CD14-positive monocyte (primary cell): ENCODE measurements at regions not wholly inside any gene's neighbourhood (a gene's known extent, or its start where the extent isn't known, plus 50 kb on each side); places are given as distances from the start of the nearest gene placed in this dataset.

Experiments
- DNase-seq, 3 donors: peaks; one replicate each; pipeline ENCODE4 v3.0.0-alpha.2; 2011 to 2022
- H2AFZ ChIP-seq: 2 replicates; pipeline ENCODE4 v1.6.0; 2012; ENCODE audit warnings: mild to moderate bottlenecking, low read depth, low read length, inconsistent platforms; ENCODE audit not compliant: insufficient read depth, poor library complexity, severe bottlenecking
- H3K27ac ChIP-seq, 2 donors: 1 replicate in 1 of 2; 2 replicates in 1 of 2; pipeline ENCODE4 v1.5.1; 2012 to 2013; ENCODE audit warnings: low read length in 2 of 2, control low read depth in 1 of 2, inconsistent platforms in 1 of 2, low read depth in 1 of 2, mild to moderate bottlenecking in 1 of 2
- H3K27me3 ChIP-seq, 2 donors: one replicate each; pipeline versions ENCODE4 v1.6.0 to v1.6.1; 2011 to 2013; ENCODE audit warnings: low read length in 2 of 2; ENCODE audit not compliant: control insufficient read depth in 2 of 2, insufficient read depth in 2 of 2
- H3K36me3 ChIP-seq, 2 donors: replicated peaks in 1 of 2; 1 replicate in 1 of 2; 2 replicates in 1 of 2; pipeline versions ENCODE4 v1.5.1 to v1.6.1; 2012 to 2013; ENCODE audit warnings: low read length in 2 of 2, control low read depth in 1 of 2, inconsistent platforms in 1 of 2, mild to moderate bottlenecking in 1 of 2; ENCODE audit not compliant: insufficient read depth in 2 of 2, control insufficient read depth in 1 of 2
- H3K4me1 ChIP-seq, 2 donors: 1 replicate in 1 of 2; 2 replicates in 1 of 2; pipeline versions ENCODE4 v1.5.1 to v1.6.1; 2012 to 2013; ENCODE audit warnings: low read length in 2 of 2, control low read depth in 1 of 2, inconsistent platforms in 1 of 2, mild to moderate bottlenecking in 1 of 2, moderate library complexity in 1 of 2; ENCODE audit not compliant: insufficient read depth in 2 of 2, control insufficient read depth in 1 of 2
- H3K4me2 ChIP-seq: replicated peaks from 2 replicates; pipeline ENCODE3; 2012; ENCODE audit warnings: low read length, moderate library complexity, mild to moderate bottlenecking; ENCODE audit not compliant: poor library complexity, severe bottlenecking; ENCODE audit errors: extremely low read depth
- H3K4me3 ChIP-seq, 3 experiments: fragments of 200-600 bp in 1 of 3; sonication (generic) in 1 of 3; replicated peaks in 1 of 3; 1 replicate in 2 of 3; 2 replicates in 1 of 3; pipeline ENCODE4 v1.5.1; 2011 to 2013; ENCODE audit warnings: low read length in 3 of 3, mild to moderate bottlenecking in 3 of 3, control low read depth in 2 of 3, low read depth in 2 of 3, inconsistent platforms in 1 of 3, moderate library complexity in 1 of 3
- H3K79me2 ChIP-seq: 2 replicates; pipeline ENCODE4 v1.6.0; 2012; ENCODE audit warnings: mild to moderate bottlenecking, control low read depth, inconsistent platforms, low read length, moderate library complexity; ENCODE audit not compliant: insufficient read depth
- H3K9ac ChIP-seq: 2 replicates; pipeline ENCODE4 v1.6.0; 2017; ENCODE audit warnings: low read length, mild to moderate bottlenecking; ENCODE audit not compliant: insufficient read depth, poor library complexity, severe bottlenecking
- H3K9me3 ChIP-seq, 2 donors: replicated peaks in 1 of 2; 1 replicate in 1 of 2; 2 replicates in 1 of 2; pipeline versions ENCODE4 v1.5.1 to v1.6.1; 2012 to 2013; ENCODE audit warnings: low read length in 2 of 2, control low read depth in 1 of 2; ENCODE audit not compliant: control insufficient read depth in 1 of 2, insufficient read depth in 1 of 2
- H4K20me1 ChIP-seq: 2 replicates; pipeline ENCODE4 v1.6.0; 2012; ENCODE audit warnings: mild to moderate bottlenecking, low read length, control low read depth, moderate library complexity; ENCODE audit not compliant: insufficient read depth
- H3K27ac Mint-ChIP-seq, 7 donors: one replicate each; pipeline ENCODE4 v1.8.0; 2020; ENCODE audit warnings: mild to moderate bottlenecking in 7 of 7, mixed read lengths in 7 of 7, moderate library complexity in 6 of 7, inconsistent platforms in 2 of 7
- H3K27me3 Mint-ChIP-seq, 3 donors: one replicate each; pipeline ENCODE4 v1.8.0; 2021 to 2022; ENCODE audit warnings: low read depth in 3 of 3, mild to moderate bottlenecking in 3 of 3, mixed read lengths in 3 of 3, moderate library complexity in 3 of 3, inconsistent platforms in 1 of 3
- H3K36me3 Mint-ChIP-seq, 2 donors: one replicate each; pipeline ENCODE4 v1.8.0; 2020; ENCODE audit warnings: mixed read lengths in 2 of 2, inconsistent platforms in 1 of 2, mild to moderate bottlenecking in 1 of 2
- H3K4me1 Mint-ChIP-seq: one replicate; pipeline ENCODE4 v1.8.0; 2020; ENCODE audit warnings: mild to moderate bottlenecking, mixed read lengths
- H3K4me3 Mint-ChIP-seq, 2 donors: one replicate each; pipeline ENCODE4 v1.8.0; 2020; ENCODE audit warnings: mild to moderate bottlenecking in 2 of 2, mixed read lengths in 2 of 2, moderate library complexity in 1 of 2
- H3K9me3 Mint-ChIP-seq, 7 donors: one replicate each; pipeline ENCODE4 v1.8.0; 2020 to 2022; ENCODE audit warnings: mixed read lengths in 7 of 7, mild to moderate bottlenecking in 6 of 7, moderate library complexity in 6 of 7, inconsistent platforms in 2 of 7
- WGBS: methylation state at CpG from one replicate; pipeline ENCODE4 v1.1.5; 2013; ENCODE audit warnings: missing lambda C conversion rate; ENCODE audit not compliant: insufficient coverage; 5-methylcytosine and 5-hydroxymethylcytosine counted together
- intact Hi-C, 2 donors: fragments of 100-400 bp; cut with micrococcal nuclease; formaldehyde crosslinking; loops; one replicate each; pipeline versions ENCODE4 v1.15.0 to v1.15.1; 2023
- TF ChIP-seq, protein P1 (sequence below): fragments of 200-600 bp; IDR thresholded peaks from one replicate; pipeline ENCODE4 v1.8.0; 2022; ENCODE audit warnings: antibody characterized with exemption, mild to moderate bottlenecking

DNA sequence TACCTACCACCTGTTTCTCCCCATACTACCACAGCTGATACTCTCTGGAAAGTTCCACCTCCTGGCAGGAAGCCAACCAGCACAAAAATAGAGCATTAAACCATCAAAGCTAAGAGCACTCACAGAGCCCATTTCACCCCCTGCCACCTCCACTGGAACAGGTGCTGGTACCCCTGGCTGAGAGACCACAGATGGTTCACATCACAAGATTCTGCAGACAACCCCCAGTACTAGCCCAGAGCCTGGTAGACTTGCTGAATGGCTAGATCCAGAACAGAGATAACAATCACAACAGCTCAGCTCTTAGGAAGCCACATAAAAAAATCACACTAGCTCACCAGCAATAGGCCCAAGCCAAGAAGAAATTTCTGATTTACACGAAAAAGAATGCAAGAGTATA lies 855.2 kb downstream of the FSCB start:
- intact Hi-C loops, result no loop called here
- Mint-ChIP-seq H3K36me3 (no peaks in the 10 kb centered on the region), H3K4me3 (no peak overlapping the region), H3K9me3 (peaks cover 12 to 33% (median 21%) of the 10 kb centered on the region in 7 donors), H3K4me1 (no peaks in the 10 kb centered on the region), H3K27me3 (peaks cover 0 to 3% (median 0%) of the 10 kb centered on the region in 3 donors), H3K27ac (no peak overlapping the region)
- Histone ChIP-seq H3K9me3 (peaks cover 11 to 21% of the 10 kb centered on the region in 2 donors), H4K20me1 (no peaks in the 10 kb centered on the region), H3K4me1 (no peaks in the 10 kb centered on the region), H3K79me2 (no peaks in the 10 kb centered on the region), H3K4me2 (no peak overlapping the region), H3K9ac (no peak overlapping the region), H3K4me3 (no peak overlapping the region), H3K36me3 (no peaks in the 10 kb centered on the region), H3K27ac (no peak overlapping the region), H3K27me3 (no peaks in the 10 kb centered on the region), H2AFZ (no peak overlapping the region)
- WGBS, result no CpG with 5 or more reads among the region's 1 CpG
- TF ChIP-seq, protein P1, sequence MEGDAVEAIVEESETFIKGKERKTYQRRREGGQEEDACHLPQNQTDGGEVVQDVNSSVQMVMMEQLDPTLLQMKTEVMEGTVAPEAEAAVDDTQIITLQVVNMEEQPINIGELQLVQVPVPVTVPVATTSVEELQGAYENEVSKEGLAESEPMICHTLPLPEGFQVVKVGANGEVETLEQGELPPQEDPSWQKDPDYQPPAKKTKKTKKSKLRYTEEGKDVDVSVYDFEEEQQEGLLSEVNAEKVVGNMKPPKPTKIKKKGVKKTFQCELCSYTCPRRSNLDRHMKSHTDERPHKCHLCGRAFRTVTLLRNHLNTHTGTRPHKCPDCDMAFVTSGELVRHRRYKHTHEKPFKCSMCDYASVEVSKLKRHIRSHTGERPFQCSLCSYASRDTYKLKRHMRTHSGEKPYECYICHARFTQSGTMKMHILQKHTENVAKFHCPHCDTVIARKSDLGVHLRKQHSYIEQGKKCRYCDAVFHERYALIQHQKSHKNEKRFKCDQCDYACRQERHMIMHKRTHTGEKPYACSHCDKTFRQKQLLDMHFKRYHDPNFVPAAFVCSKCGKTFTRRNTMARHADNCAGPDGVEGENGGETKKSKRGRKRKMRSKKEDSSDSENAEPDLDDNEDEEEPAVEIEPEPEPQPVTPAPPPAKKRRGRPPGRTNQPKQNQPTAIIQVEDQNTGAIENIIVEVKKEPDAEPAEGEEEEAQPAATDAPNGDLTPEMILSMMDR, result no peak
- no peak for DNase-seq

DNA sequence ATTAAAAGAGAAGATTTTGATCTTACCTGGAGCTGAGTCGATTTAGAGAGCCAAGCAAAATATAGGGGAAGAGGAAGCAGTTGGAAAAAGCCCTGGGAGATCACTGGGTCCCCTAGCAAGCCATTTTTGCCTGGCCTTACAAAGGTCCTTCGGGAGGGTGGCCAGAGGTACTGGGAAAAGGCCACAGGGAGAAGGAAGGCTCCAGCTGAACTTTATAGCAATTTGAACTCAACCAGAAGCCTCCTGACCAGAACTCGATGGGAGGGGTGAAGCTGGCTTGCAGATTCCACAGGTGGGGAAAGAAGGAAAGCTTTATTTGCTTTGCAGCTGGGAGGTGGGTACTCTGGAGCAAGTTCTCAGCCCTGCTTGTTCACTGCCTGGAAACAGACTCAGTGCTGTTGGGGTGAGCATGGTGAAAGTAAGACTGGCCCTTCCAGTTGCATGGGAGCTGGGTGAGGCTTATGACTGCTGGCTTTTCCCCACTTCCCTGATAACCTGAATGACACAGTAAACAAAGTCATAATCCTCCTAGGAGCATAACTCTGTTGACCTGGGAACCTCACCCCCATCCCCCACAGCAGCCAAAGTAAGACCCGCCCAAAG lies 855.8 kb downstream of the FSCB start:
- H2AFZ ChIP-seq, result no peak overlapping the region
- no peaks in the 10 kb centered on the region for H3K4me1 ChIP-seq

More for the DNA sequence above, 855.8 kb downstream of the FSCB start:
- no peak overlapping the region for H3K4me3 ChIP-seq
- H3K4me3 Mint-ChIP-seq, result peak overlapping the region in 1 of 2 donors; percentile 4
- peaks cover 12 to 33% (median 18%) of the 10 kb centered on the region in 7 donors for H3K9me3 Mint-ChIP-seq
- H4K20me1 ChIP-seq, result no peaks in the 10 kb centered on the region
- peaks cover 0 to 3% (median 0%) of the 10 kb centered on the region in 3 donors for H3K27me3 Mint-ChIP-seq
- H3K27ac ChIP-seq, result no peak overlapping the region
- H3K9ac ChIP-seq, result no peak overlapping the region
- no peak overlapping the region for H3K27ac Mint-ChIP-seq
- H3K36me3 ChIP-seq, result no peaks in the 10 kb centered on the region
- 78% methylated on average over 4 of the region's 4 CpGs for WGBS
- no peaks in the 10 kb centered on the region for H3K4me1 Mint-ChIP-seq
- DNase-seq, result no peak
- TF ChIP-seq, protein P1, result no peak
- H3K9me3 ChIP-seq, result peaks cover 11 to 21% of the 10 kb centered on the region in 2 donors
- no peaks in the 10 kb centered on the region for H3K36me3 Mint-ChIP-seq
- no peaks in the 10 kb centered on the region for H3K27me3 ChIP-seq
- no peaks in the 10 kb centered on the region for H3K79me2 ChIP-seq
- intact Hi-C loops, result no loop called here
- no peak overlapping the region for H3K4me2 ChIP-seq
